DND-41 (cell line): ENCODE measurements at regions not wholly inside any gene's neighbourhood (a gene's known extent, or its start where the extent isn't known, plus 50 kb on each side); places are given as distances from the start of the nearest gene placed in this dataset.

ENCODE experiments used
- ATAC-seq: fragments of 200-7000 bp; cut with Tn5 transposase; 3 replicates; pipeline ENCODE4 v1.9.1; 2021; ENCODE audit warnings: low read depth; ENCODE audit not compliant: insufficient read depth
- DNase-seq: peaks from one replicate; pipeline ENCODE4 v3.0.0-alpha.2; 2020
- H2AFZ ChIP-seq: 2 replicates; pipeline ENCODE4 v1.6.0; 2012; ENCODE audit warnings: low read depth, low read length
- H3K27ac ChIP-seq: 2 replicates; pipeline ENCODE4 v1.5.1; 2012; ENCODE audit warnings: low read length, inconsistent platforms
- H3K27me3 ChIP-seq: fragments of 200-600 bp; sonication (generic); 2 replicates; pipeline ENCODE4 v1.6.0; 2012; ENCODE audit warnings: low read length, mild to moderate bottlenecking, inconsistent platforms; ENCODE audit not compliant: insufficient read depth, poor library complexity
- H3K36me3 ChIP-seq: 2 replicates; pipeline ENCODE4 v1.5.1; 2012; ENCODE audit warnings: low read length, inconsistent platforms; ENCODE audit not compliant: insufficient read depth
- H3K4me1 ChIP-seq: 2 replicates; pipeline ENCODE4 v1.5.1; 2012; ENCODE audit warnings: mild to moderate bottlenecking, low read length; ENCODE audit not compliant: insufficient read depth
- H3K4me2 ChIP-seq: 2 replicates; pipeline ENCODE4 v1.6.0; 2012; ENCODE audit warnings: mild to moderate bottlenecking, moderate library complexity, low read length, inconsistent platforms; ENCODE audit not compliant: insufficient read depth
- H3K4me3 ChIP-seq, 2 experiments: fragments of 200-600 bp in 1 of 2; shearing (Covaris generic) in 1 of 2; 2 replicates each; pipeline ENCODE4 v1.5.1; 2012 to 2016; ENCODE audit warnings: inconsistent platforms in 2 of 2, low read length in 2 of 2, mild to moderate bottlenecking in 2 of 2, low read depth in 1 of 2, moderate library complexity in 1 of 2
- H3K79me2 ChIP-seq: 2 replicates; pipeline ENCODE4 v1.6.0; 2012; ENCODE audit warnings: low read length, inconsistent platforms; ENCODE audit not compliant: insufficient read depth
- H3K9ac ChIP-seq: 2 replicates; pipeline ENCODE4 v1.6.0; 2012; ENCODE audit warnings: low read depth, mild to moderate bottlenecking, inconsistent platforms, low read length, moderate library complexity
- H3K9me3 ChIP-seq: 2 replicates; pipeline ENCODE4 v1.5.1; 2012; ENCODE audit warnings: low read length, moderate library complexity, mild to moderate bottlenecking, inconsistent platforms; ENCODE audit not compliant: insufficient read depth, severe bottlenecking
- H4K20me1 ChIP-seq: 2 replicates; pipeline ENCODE4 v1.6.0; 2012; ENCODE audit warnings: low read length; ENCODE audit not compliant: insufficient read depth
- CTCF ChIP-seq: IDR thresholded peaks from 2 replicates; pipeline ENCODE4 v1.5.1; 2012; ENCODE audit warnings: borderline replicate concordance, low read length, moderate library complexity, mild to moderate bottlenecking; ENCODE audit not compliant: poor library complexity, severe bottlenecking; ENCODE audit errors: extremely low read depth
- EZH2 ChIP-seq: IDR thresholded peaks from 3 replicates; pipeline ENCODE4 v1.6.1; 2012; ENCODE audit warnings: borderline replicate concordance, low read depth, mild to moderate bottlenecking, moderate library complexity, low read length, inconsistent platforms; ENCODE audit not compliant: severe bottlenecking

- Histone ChIP-seq H3K79me2 (no peaks in the 10 kb centered on the region), H4K20me1 (no peaks in the 10 kb centered on the region), H3K4me2 (no peak overlapping the region), H3K9ac (no peak overlapping the region), H3K27ac (no peak overlapping the region), H3K4me3 (no peak overlapping the region), H3K4me1 (no peaks in the 10 kb centered on the region), H3K36me3 (no peaks in the 10 kb centered on the region), H3K27me3 (no peaks in the 10 kb centered on the region), H3K9me3 (no peaks in the 10 kb centered on the region), H2AFZ (no peak overlapping the region)
- no peak for DNase-seq
- ATAC-seq, result no peak
- TF ChIP-seq EZH2 (no peak), CTCF (no peak)
These were observed 595.2 kb downstream of the MID1IP1 start for GRCh38 chrX:39396358-39396995.

- ATAC-seq, result no peak
- Histone ChIP-seq H3K4me1 (no peaks in the 10 kb centered on the region), H4K20me1 (no peaks in the 10 kb centered on the region), H3K27me3 (no peaks in the 10 kb centered on the region), H2AFZ (no peak overlapping the region), H3K9ac (no peak overlapping the region), H3K9me3 (no peaks in the 10 kb centered on the region), H3K4me2 (no peak overlapping the region), H3K27ac (no peak overlapping the region), H3K36me3 (no peaks in the 10 kb centered on the region), H3K4me3 (no peak overlapping the region), H3K79me2 (no peaks in the 10 kb centered on the region)
- DNase-seq, result no peak
- TF ChIP-seq EZH2 (no peak), CTCF (no peak)
These were observed 596.4 kb downstream of the MID1IP1 start for GRCh38 chrX:39397561-39398199.

GRCh38 chrX:39398215-39398962, 597.1 kb downstream of the MID1IP1 start:
- no peak for DNase-seq
- Histone ChIP-seq H3K4me2 (no peak overlapping the region), H3K79me2 (no peaks in the 10 kb centered on the region)

More at GRCh38 chrX:39398215-39398962, 597.1 kb downstream of the MID1IP1 start:
- Histone ChIP-seq H3K4me1 (no peaks in the 10 kb centered on the region), H3K9ac (no peak overlapping the region), H2AFZ (no peak overlapping the region), H3K27me3 (no peaks in the 10 kb centered on the region), H3K4me3 (no peak overlapping the region), H3K9me3 (no peaks in the 10 kb centered on the region), H4K20me1 (no peaks in the 10 kb centered on the region), H3K27ac (no peak overlapping the region), H3K36me3 (no peaks in the 10 kb centered on the region)
- TF ChIP-seq CTCF (no peak), EZH2 (no peak)
- ATAC-seq, result no peak
